ENCODE measurements at regions not wholly inside any gene's neighbourhood (a gene's known extent, or its start where the extent isn't known, plus 50 kb on each side); places are given as distances from the start of the nearest gene placed in this dataset.
"Not testable (repeated sequence)": the region's sequence is repeated elsewhere in the genome, so short reads cannot be mapped to it uniquely, and the experiment has no call there.

DNA sequence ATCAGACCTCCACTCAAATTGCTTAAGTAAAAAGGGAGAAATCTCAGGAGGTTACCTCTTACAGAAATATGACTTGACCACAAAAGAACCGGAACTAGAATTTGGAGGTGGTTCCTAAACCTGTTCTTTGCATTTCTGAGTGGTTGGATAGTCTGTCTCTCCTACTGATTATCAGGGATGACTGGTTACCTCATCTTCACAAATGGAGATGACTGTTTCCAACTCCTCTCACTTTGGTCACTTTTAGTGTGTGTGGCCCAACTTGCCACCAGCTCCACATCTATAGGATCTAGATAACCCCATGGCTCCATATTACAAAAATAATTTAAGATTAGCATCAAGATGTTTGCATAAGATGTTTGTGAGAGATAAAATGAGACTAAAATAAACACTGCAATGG, 95.5 kb downstream of the CCDC71L start:
- H3K27ac Mint-ChIP-seq, result no peak overlapping the region
- H3K36me3 Mint-ChIP-seq (ENCODE audit: low read depth), result no peaks in the 10 kb centered on the region
- ATAC-seq (no peak), DNase-seq (no peak)
- no peak overlapping the region for H3K4me3 Mint-ChIP-seq
- no peaks in the 10 kb centered on the region for H3K27me3 Mint-ChIP-seq
- no peaks in the 10 kb centered on the region for H3K4me1 Mint-ChIP-seq
- H3K9me3 ChIP-seq (ENCODE audit: control insufficient read depth, low read length, poor library complexity, severe bottlenecking), result no peaks in the 10 kb centered on the region

DNA sequence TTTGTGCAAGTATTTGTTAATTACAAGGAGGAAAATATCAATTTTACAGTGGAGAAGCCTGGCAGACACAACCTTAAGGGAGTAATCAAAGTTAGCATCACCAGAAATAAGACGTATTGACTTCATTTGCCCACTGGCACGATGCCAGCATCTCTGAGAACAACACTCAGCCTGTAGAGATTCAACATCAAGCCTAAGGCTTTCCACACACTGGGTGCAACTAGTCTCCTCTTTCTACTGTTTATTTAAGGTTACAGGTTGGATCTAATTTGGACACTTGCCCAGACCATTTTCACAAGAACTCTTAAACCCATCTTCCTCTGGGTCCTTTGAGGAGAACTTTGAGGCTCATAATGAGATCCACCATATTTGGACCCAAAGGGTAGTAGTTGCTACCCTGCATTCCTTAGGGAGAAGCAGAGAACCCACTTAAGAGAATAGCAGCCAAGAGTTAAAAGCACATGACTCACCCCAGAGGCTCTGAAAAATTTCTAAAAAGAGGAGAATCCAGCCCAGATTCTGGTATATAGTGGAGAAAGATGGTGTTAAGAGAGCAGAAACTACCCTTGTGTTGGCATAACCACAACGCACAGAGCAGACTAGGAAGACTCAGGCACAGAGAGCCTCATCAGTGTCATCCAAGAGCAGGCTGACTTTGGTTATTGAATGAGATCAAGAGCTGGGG, 97.3 kb downstream of the CCDC71L start:
- Mint-ChIP-seq H3K27me3 (no peaks in the 10 kb centered on the region), H3K36me3 (ENCODE audit: low read depth) (no peaks in the 10 kb centered on the region), H3K4me1 (no peaks in the 10 kb centered on the region), H3K27ac (no peak overlapping the region), H3K4me3 (no peak overlapping the region)
- DNase-seq (no peak), ATAC-seq (no peak)
- H3K9me3 ChIP-seq (ENCODE audit: control insufficient read depth, low read length, poor library complexity, severe bottlenecking), result no peaks in the 10 kb centered on the region

DNA sequence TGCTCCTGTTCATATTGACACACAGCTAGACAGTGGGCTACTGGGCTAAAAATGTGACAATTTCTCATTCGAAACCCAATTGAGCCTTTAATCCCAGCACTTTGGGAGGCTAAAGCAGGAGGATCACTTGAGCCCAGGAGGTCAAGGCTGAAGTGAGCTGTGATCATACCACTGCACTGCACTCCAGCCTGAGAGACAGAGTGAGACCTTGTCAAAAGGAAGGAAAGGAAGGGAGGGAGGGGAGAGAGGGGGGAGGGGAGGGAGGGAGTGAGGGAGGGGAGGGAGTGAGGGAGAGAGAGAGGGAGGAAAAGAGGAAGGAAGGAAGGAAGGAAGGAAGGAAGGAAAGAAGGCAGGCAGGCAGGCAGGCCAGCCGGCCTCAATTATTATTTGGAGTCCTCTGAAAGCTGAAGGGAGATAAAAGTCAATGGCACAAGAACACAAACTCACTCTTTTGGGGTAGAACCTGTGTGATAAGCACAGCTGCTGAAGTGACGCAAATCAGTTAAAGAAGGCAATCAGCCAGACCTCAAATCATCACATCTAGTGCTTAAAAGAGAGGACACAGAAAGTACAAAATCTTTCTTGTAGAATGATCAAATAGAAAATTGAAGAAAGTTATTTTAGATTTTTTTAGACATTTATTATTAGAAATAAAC, 98.1 kb downstream of the CCDC71L start:
- Mint-ChIP-seq H3K36me3 (ENCODE audit: low read depth) (no peaks in the 10 kb centered on the region), H3K4me3 (no peak overlapping the region), H3K27me3 (no peaks in the 10 kb centered on the region), H3K27ac (no peak overlapping the region), H3K4me1 (no peaks in the 10 kb centered on the region)
- H3K9me3 ChIP-seq (ENCODE audit: control insufficient read depth, low read length, poor library complexity, severe bottlenecking), result no peaks in the 10 kb centered on the region
- no peak for ATAC-seq
- no peak for DNase-seq

DNA sequence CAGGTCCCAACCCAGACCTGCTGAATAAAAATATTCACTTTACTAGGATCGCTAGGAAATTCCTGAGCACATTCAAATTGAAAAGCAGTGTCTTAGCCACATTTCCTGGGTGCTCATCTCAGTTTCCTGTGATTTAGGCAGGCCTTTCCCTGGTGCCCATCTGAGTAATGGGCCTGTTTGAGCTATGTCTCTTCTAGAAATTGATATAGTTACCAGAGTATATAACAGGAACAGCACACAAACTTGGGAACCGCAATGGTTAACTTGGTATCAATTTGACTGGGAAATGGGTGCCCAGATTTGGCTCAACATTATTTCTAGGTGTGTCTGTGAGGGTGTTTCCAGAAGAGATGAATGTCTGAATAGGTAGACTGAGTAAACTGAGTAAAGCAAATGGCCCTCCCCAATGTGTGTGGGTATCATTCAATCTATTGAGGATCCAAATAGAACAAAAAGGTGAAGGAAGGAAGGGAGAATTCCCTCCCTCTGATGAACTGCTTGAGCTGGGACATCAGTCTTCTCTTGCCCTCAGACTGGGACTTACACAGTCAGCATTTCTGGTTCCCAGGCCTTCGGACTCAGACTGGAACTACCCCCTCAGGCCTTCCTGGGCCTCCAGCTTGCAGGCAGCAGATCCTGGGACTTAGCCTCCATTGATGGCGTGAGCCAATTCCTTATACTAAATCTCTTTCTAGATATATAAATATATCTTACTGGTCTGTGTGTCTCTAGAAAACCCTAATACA, 99.1 kb downstream of the CCDC71L start:
- H3K4me1 Mint-ChIP-seq, result no peaks in the 10 kb centered on the region
- H3K9me3 ChIP-seq (ENCODE audit: control insufficient read depth, low read length, poor library complexity, severe bottlenecking), result no peaks in the 10 kb centered on the region
- no peak for ATAC-seq
- H3K4me3 Mint-ChIP-seq, result no peak overlapping the region
- no peaks in the 10 kb centered on the region for H3K36me3 Mint-ChIP-seq (ENCODE audit: low read depth)
- DNase-seq, result no peak
- H3K27ac Mint-ChIP-seq, result no peak overlapping the region
- no peaks in the 10 kb centered on the region for H3K27me3 Mint-ChIP-seq

DNA sequence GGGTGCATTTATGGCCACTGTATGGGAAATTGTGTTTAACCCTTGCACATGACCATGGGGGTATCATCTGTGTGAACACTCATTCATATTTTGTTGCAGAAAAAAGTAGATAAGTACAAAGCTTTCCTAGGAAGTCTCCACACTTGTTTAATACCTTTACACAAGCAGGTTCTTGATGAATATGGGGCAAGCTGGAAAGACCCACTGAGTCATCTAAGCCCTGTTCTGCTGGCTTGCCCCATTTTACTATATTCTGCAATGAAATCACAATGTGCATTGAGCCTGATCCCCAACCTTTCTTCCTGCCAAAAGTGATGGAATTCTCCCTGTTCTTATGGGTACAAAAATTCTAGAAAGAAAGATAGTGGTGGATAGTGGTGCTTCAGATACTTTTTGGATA, 99.8 kb downstream of the CCDC71L start:
- no peak for DNase-seq
- no peaks in the 10 kb centered on the region for H3K27me3 Mint-ChIP-seq
- ATAC-seq, result no peak
- H3K36me3 Mint-ChIP-seq (ENCODE audit: low read depth), result no peaks in the 10 kb centered on the region
- H3K9me3 ChIP-seq (ENCODE audit: control insufficient read depth, low read length, poor library complexity, severe bottlenecking), result no peaks in the 10 kb centered on the region
- no peak overlapping the region for H3K4me3 Mint-ChIP-seq
- H3K4me1 Mint-ChIP-seq, result no peaks in the 10 kb centered on the region
- no peak overlapping the region for H3K27ac Mint-ChIP-seq

DNA sequence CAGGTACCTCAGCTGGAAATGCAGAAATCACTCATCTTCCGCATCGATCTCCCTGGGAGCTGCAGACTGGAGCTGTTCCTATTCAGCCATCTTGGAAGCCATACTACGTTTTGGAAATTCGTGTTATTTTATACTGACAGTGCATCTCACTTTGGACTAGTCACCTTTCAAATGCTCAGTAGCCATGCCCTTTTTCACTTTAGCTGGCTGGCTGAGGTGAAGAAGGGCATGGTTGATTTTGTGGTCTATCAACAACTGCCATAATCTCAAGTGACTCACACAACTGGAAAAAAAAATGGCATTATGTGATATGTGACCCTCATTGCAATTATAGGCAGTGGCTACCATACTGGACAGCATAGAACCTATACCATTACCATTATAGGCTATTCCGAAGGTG, 100.5 kb downstream of the CCDC71L start:
- DNase-seq, result no peak
- Mint-ChIP-seq H3K27me3 (no peaks in the 10 kb centered on the region), H3K4me1 (no peaks in the 10 kb centered on the region), H3K4me3 (no peak overlapping the region), H3K36me3 (ENCODE audit: low read depth) (no peaks in the 10 kb centered on the region), H3K27ac (no peak overlapping the region)
- no peak for ATAC-seq
- no peaks in the 10 kb centered on the region for H3K9me3 ChIP-seq (ENCODE audit: control insufficient read depth, low read length, poor library complexity, severe bottlenecking)

DNA sequence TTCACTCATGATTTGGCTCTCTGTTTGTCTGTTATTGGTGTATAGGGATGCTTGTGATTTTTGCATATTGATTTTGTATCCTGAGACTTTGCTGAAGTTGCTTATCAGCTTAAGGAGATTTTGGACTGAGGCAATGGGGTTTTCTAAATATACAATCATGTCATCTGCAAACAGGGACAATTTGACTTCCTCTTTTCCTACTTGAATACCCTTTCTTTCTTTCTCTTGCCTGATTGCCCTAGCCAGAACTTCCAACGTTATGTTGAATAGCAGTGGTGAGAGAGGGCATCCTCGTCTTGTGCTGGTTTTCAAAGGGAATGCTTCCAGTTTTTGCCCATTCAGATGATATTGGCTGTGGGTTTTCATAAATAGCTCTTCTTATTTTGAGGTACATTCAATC, 104.7 kb downstream of the CCDC71L start:
- DNase-seq; H3K4me1 Mint-ChIP-seq; H3K36me3 Mint-ChIP-seq (ENCODE audit: low read depth); H3K4me3 Mint-ChIP-seq; H3K9me3 ChIP-seq (ENCODE audit: control insufficient read depth, low read length, poor library complexity, severe bottlenecking); H3K27me3 Mint-ChIP-seq; H3K27ac Mint-ChIP-seq; ATAC-seq: not testable (repeated sequence)

DNA sequence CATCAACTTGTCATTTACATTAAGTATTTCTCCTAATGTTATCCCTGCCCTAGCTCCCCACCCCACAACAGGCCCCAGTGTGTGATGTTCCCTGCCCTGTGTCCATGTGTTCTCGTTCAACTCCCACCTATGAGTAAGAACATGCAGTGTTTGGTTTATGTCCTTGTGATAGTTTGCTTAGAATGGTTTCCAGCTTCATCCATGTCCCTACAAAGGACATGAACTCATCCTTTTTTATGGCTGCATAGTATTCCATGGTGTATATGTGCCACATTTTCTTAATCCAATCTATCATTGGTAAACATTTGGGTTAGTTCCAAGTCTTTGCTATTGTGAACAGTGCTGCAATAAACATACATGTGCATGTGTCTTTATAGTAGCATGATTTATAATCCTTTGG, 106.3 kb downstream of the CCDC71L start:
- DNase-seq; H3K4me3 Mint-ChIP-seq; H3K4me1 Mint-ChIP-seq; H3K27ac Mint-ChIP-seq; ATAC-seq; H3K9me3 ChIP-seq (ENCODE audit: control insufficient read depth, low read length, poor library complexity, severe bottlenecking); H3K36me3 Mint-ChIP-seq (ENCODE audit: low read depth); H3K27me3 Mint-ChIP-seq: not testable (repeated sequence)

DNA sequence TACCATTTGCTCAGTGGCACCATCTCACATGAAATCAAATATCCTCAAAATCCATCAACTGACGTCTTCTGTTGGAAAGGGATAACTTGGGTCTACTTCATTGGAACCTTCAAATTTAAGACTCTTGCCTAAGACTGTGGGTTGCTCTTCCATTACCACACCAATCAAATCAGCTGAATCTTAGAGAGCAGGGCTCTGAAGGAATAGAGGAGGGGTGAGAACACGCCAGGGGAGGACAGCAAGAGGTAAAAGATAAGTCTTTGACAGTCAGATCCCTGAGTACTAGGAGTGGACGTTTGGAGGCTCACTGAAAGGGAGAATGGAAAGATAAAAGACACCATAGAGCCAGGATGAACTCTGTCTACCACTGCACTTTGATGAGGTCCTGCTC, 107.5 kb downstream of the CCDC71L start:
- DNase-seq, result no peak
- ATAC-seq, result no peak
- H3K9me3 ChIP-seq (ENCODE audit: control insufficient read depth, low read length, poor library complexity, severe bottlenecking), result no peaks in the 10 kb centered on the region
- H3K4me1 Mint-ChIP-seq, result no peaks in the 10 kb centered on the region
- H3K27me3 Mint-ChIP-seq, result no peaks in the 10 kb centered on the region
- H3K4me3 Mint-ChIP-seq, result no peak overlapping the region
- H3K27ac Mint-ChIP-seq, result no peak overlapping the region
- H3K36me3 Mint-ChIP-seq (ENCODE audit: low read depth), result no peaks in the 10 kb centered on the region

DNA sequence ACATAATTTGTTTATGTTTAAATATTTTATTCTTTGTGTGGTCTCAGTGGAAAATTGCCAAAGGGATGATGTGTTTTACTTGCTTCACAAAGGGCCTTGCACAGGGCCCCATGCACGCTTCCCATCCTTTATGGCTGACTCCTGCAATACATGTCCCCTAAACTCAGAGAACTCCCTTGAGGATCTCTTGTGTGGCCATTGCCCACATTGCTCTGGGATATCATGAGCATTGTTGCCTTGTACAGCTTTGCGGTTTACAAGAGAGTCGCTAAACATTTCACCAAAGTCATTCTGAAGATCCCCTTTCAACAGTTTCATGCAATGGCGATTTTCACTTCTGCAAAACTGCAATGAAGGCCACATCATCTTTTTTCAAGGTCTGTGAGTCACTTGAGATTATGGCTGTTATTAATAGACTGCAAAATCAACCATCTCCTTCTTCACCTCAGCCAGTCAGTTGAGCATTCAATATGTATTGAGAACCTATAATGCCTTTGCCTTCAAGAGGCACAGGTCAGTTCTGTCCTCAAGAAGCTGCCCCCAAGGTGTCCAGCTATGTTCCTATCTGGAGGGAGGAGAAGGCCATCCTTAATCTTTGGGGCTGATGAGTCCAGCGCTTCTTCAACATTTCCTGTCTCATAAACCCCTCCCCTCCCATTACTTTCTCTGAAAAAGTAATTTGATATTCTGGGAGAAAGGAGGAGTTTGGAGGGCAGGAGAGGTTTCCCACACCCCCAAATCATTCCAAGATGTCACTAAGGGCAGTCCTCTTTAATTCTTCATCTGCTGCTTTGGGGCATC, 108.1 kb downstream of the CCDC71L start:
- no peaks in the 10 kb centered on the region for H3K36me3 Mint-ChIP-seq (ENCODE audit: low read depth)
- H3K4me3 Mint-ChIP-seq, result no peak overlapping the region
- H3K27me3 Mint-ChIP-seq, result no peaks in the 10 kb centered on the region
- no peak overlapping the region for H3K27ac Mint-ChIP-seq
- no peaks in the 10 kb centered on the region for H3K4me1 Mint-ChIP-seq
- ATAC-seq (peak; percentile 61), DNase-seq (no peak)
- no peaks in the 10 kb centered on the region for H3K9me3 ChIP-seq (ENCODE audit: control insufficient read depth, low read length, poor library complexity, severe bottlenecking)

DNA sequence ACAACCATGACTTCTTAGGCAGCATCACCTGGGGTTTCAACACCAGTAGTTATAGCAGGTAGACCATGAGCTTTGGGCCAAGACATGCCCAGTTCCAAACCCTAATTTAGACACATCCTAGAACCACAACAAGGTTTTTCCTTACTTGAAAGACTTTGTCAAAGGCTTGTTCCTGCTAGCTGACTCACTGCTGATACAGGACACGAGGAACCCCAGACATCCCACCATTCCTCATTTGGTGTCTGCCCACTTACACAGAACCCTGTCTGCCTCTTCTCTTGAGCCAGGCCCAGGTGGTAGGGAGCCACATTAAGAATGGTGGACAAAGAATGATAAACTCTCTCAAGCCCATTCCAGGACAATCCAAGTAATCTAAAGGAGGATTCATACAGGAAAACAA, 109.0 kb downstream of the CCDC71L start:
- ATAC-seq (no peak), DNase-seq (no peak)
- no peaks in the 10 kb centered on the region for H3K27me3 Mint-ChIP-seq
- H3K36me3 Mint-ChIP-seq (ENCODE audit: low read depth), result no peaks in the 10 kb centered on the region
- no peak overlapping the region for H3K4me3 Mint-ChIP-seq
- no peaks in the 10 kb centered on the region for H3K4me1 Mint-ChIP-seq
- no peak overlapping the region for H3K27ac Mint-ChIP-seq
- no peaks in the 10 kb centered on the region for H3K9me3 ChIP-seq (ENCODE audit: control insufficient read depth, low read length, poor library complexity, severe bottlenecking)

DNA sequence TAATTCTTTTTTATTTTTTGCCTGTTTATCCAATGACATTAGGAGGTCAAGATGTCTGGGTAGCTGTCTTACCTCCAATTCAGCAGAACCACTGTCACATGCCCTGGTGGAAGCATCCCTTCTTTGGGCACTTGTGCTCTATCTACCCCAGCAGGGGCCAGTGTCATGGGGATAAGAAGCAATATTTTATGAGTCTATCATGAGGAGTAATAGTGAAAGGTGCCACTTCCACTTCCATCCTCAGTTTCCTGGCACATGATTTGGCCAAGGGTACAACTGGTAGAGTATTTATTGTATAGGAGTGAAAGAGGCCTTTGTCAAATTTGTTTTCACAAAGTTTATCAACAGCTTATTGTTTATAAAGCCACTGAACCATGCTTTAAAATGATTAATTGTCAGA, 112.5 kb downstream of the CCDC71L start:
- H3K27ac Mint-ChIP-seq, result no peak overlapping the region
- no peaks in the 10 kb centered on the region for H3K27me3 Mint-ChIP-seq
- ATAC-seq, result no peak
- no peaks in the 10 kb centered on the region for H3K9me3 ChIP-seq (ENCODE audit: control insufficient read depth, low read length, poor library complexity, severe bottlenecking)
- no peak overlapping the region for H3K4me3 Mint-ChIP-seq
- no peak for DNase-seq
- H3K36me3 Mint-ChIP-seq (ENCODE audit: low read depth), result no peaks in the 10 kb centered on the region
- H3K4me1 Mint-ChIP-seq, result peaks cover 5% of the 10 kb centered on the region

DNA sequence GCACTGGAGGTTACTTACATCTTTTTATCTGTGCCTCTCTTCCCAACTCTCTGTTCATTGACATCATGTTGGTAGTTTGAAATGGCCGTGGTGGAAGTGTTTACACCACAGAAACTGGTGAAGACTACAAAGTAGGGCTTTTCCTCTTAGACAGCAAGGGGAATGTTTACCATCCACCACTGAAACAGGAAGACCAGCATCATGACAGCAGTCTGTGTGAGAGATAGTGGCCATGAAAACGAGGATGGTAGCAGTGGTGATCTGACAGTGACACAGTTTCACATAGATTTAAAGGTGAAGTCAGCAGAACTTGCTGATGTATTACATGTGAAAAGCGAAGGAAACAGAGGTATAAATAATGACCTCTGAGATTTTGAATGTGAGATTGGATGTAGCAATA, 115.7 kb downstream of the CCDC71L start:
- no peak overlapping the region for H3K4me3 Mint-ChIP-seq
- H3K36me3 Mint-ChIP-seq (ENCODE audit: low read depth), result no peaks in the 10 kb centered on the region
- ATAC-seq (peak; percentile 35), DNase-seq (no peak)
- H3K4me1 Mint-ChIP-seq, result peaks cover 16% of the 10 kb centered on the region
- no peaks in the 10 kb centered on the region for H3K9me3 ChIP-seq (ENCODE audit: control insufficient read depth, low read length, poor library complexity, severe bottlenecking)
- H3K27ac Mint-ChIP-seq, result no peak overlapping the region
- no peaks in the 10 kb centered on the region for H3K27me3 Mint-ChIP-seq

Measured in T-helper 17 cell (primary cell).